PC-3 (cell line): ENCODE measurements at regions not wholly inside any gene's neighbourhood (a gene's known extent, or its start where the extent isn't known, plus 50 kb on each side); places are given as distances from the start of the nearest gene placed in this dataset.

Experiments used
- CTCF ChIP-seq: fragments of 300-600 bp; sonication (generic); conservative IDR thresholded peaks from 2 replicates; pipeline ENCODE4 v1.5.1; 2017; ENCODE audit warnings: antibody characterized with exemption, low read depth, mild to moderate bottlenecking, low read length
- EZH2phosphoT487 ChIP-seq: fragments of 300-600 bp; sonication (generic); IDR thresholded peaks from 2 replicates; pipeline ENCODE4 v1.6.1; 2018; ENCODE audit warnings: mild to moderate bottlenecking, antibody characterized with exemption, low read length, borderline replicate concordance

- TF ChIP-seq CTCF (no peak), EZH2phosphoT487 (no peak)
Observed at GRCh38 chr7:156020566-156020965, 208.3 kb upstream of the SHH start.
